ENCODE measurements at regions not wholly inside any gene's neighbourhood (a gene's known extent, or its start where the extent isn't known, plus 50 kb on each side); places are given as distances from the start of the nearest gene placed in this dataset.

GRCh38 chr2:236936446-236936940 is 149.2 kb upstream of the COPS8 start:
- H2AFZ ChIP-seq (ENCODE audit: low read depth, low read length), result no peak overlapping the region
- intact Hi-C loops (cut with micrococcal nuclease) (no loop called here), in situ Hi-C loops (cut with MboI) (no loop called here)
- POLR2A ChIA-PET, result no interaction called here
- H3K27ac ChIP-seq (ENCODE audit: extremely low read depth, low read depth, low read length), result no peak overlapping the region
- DNase-seq (ENCODE audit: extremely low read depth in 1 of 4, low spot score in 3 of 4) (no peak), ATAC-seq (no peak), FAIRE-seq (no peak)
- no peaks in the 10 kb centered on the region for H3K36me3 ChIP-seq (ENCODE audit: control insufficient read depth, insufficient read depth, low read length)
- no peak for TF ChIP-seq PTRF (tag; IDR thresholded peaks at IDR 0.05)
- TF ChIP-seq ZEB2 (IDR thresholded peaks at IDR 0.05), result no peak
- no peak for TF ChIP-seq JUND (IDR thresholded peaks at IDR 0.05; ENCODE audit: borderline replicate concordance, low read depth, low read length)
- TF ChIP-seq JUND (tag; IDR thresholded peaks at IDR 0.05; ENCODE audit: borderline replicate concordance, low read depth, low read length), result no peak
- TF ChIP-seq E2F8 (IDR thresholded peaks at IDR 0.05; ENCODE audit: low read depth, partially characterized antibody), result no peak
- no peak for TF ChIP-seq ZFX (CRISPR knock-in tag; IDR thresholded peaks at IDR 0.05)
- no peak for TF ChIP-seq ESRRB (CRISPR knock-in tag; IDR thresholded peaks at IDR 0.05; ENCODE audit: borderline replicate concordance)
- TF ChIP-seq TCF7 (IDR thresholded peaks at IDR 0.05; ENCODE audit: borderline replicate concordance), result no peak
- no peak for TF ChIP-seq ILF3 (IDR thresholded peaks at IDR 0.05; ENCODE audit: borderline replicate concordance)
- no peak for TF ChIP-seq CHD4 (IDR thresholded peaks at IDR 0.05; ENCODE audit: insufficient read depth, insufficient replicate concordance, low read depth, low read length, poor library complexity, severe bottlenecking)
- TF ChIP-seq GTF2A2 (tag; IDR thresholded peaks at IDR 0.05), result no peak
- no peak overlapping the region for H3K9ac ChIP-seq (ENCODE audit: insufficient read depth in 1 of 2, low read depth in 2 of 2, low read length in 2 of 2)
- CTCF ChIA-PET (ENCODE audit: low intra/inter-chr PET ratio), result no interaction called here
- 0% methylated on average over 4 of the region's 7 CpGs for WGBS (ENCODE audit: insufficient coverage, low coverage, missing lambda C conversion rate)
- H3K4me1 ChIP-seq (replicated peaks in 1 of 2; ENCODE audit: control insufficient read depth in 2 of 2, insufficient read depth in 2 of 2, low read length in 2 of 2), result no peaks in the 10 kb centered on the region
- H3K4me2 ChIP-seq (ENCODE audit: insufficient read depth, low read length), result no peak overlapping the region
- BruUV-seq (replicated peaks), result no TSS peak
- H4K20me1 ChIP-seq (replicated peaks; ENCODE audit: control insufficient read depth, insufficient read depth, low read length), result no peaks in the 10 kb centered on the region
- H3K9me3 ChIP-seq (replicated peaks; ENCODE audit: control insufficient read depth, insufficient read depth, low read depth, low read length), result no peaks in the 10 kb centered on the region
- no peaks in the 10 kb centered on the region for H3K27me3 ChIP-seq (ENCODE audit: control insufficient read depth in 2 of 2, insufficient read depth in 2 of 2, low read length in 2 of 2)
- H3K4me3 ChIP-seq, result no peak overlapping the region
- H3K9me1 ChIP-seq (ENCODE audit: control insufficient read depth, insufficient read depth, low read length), result no peaks in the 10 kb centered on the region
- no peaks in the 10 kb centered on the region for H3K79me2 ChIP-seq (ENCODE audit: control insufficient read depth, insufficient read depth, low read length)

Data from K562 (cell line).